GM21526 (cell line): ENCODE measurements at regions not wholly inside any gene's neighbourhood (a gene's known extent, or its start where the extent isn't known, plus 50 kb on each side); places are given as distances from the start of the nearest gene placed in this dataset.
"Not testable (repeated sequence)": the region's sequence is repeated elsewhere in the genome, so short reads cannot be mapped to it uniquely, and the experiment has no call there.

Experiments used
- ATAC-seq: cut with Tn5 transposase; IDR thresholded peaks from one replicate; pipeline ENCODE4 v1.9.1; 2021; ENCODE audit warnings: moderate library complexity; ENCODE audit not compliant: unreplicated experiment, low FRiP score

DNA sequence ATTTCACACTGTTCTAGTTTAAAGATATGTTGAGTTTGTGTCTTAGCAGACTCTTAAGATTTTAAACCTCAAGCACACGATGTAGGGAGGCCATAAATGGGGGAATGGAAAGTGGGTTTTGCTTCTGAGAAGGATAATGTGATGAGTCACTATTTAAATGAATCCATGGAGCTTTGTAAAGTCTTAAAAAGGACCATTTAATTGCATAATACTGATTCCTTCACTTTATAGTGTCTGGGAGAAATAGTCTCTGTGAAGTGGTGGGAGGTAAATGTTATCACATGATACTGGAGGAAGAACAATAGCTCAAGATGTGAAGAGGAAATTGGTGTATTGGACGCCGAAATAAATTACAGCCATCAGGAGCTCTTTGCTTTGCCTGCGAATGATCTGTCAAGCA, 84.0 kb upstream of the MYO3A start:
- no peak for ATAC-seq

- no peak for ATAC-seq
Measured at GRCh38 chr10:25851548-25851947, 82.5 kb upstream of the MYO3A start.

- ATAC-seq = no peak
Measured at GRCh38 chr10:25852364-25852941, 81.6 kb upstream of the MYO3A start.

GRCh38 chr10:25858076-25858475, 76.0 kb upstream of the MYO3A start:
- no peak for ATAC-seq

DNA sequence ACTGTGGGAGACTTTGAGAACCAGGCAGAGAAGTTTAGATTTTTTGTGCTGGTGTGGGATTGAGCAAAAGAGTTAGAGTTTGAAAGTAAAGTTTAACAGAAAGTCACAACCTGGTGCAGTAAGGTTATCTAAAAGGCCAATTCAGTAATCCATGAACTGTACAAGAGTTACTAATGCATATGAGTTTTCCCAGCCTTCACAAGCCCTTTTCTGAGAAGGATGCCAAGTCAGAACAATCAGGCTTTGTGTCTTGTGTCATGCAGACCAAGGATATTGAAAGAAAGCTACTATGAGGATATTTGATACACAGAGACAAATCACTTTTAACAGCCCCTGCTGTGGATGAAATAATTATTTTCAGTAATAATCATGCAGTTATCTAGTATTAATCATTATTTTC, 68.8 kb upstream of the MYO3A start:
- no peak for ATAC-seq

- ATAC-seq = no peak
Measured at GRCh38 chr10:25867321-25867720, 66.7 kb upstream of the MYO3A start.

DNA sequence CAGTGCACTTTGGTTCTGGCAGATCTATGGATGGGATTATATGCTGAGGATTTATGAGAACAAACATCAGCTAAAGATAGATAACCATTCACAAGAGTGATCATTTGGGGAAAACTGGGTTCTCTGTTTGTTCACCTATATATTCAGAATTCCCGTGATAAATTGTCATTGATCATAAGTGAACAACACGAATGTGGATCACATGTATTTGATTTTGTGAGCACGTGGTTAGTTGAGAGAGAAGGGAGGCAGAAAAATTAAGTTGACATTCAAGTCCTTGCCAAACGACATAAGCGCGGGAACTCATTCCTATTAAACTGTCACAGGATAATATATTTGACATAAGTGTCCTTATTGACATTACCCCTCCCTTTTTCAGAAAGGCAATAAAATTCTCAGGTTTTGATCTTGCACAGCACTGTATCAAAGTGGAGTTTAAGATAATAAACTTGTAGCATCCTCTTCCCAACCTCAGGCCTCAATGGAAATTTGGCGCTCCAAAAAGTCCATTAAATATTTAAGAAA, 64.9 kb upstream of the MYO3A start:
- ATAC-seq = no peak

- ATAC-seq = no peak
Measured at GRCh38 chr10:25869609-25870008, 64.4 kb upstream of the MYO3A start.

GRCh38 chr10:25874402-25874801, 59.6 kb upstream of the MYO3A start:
- not testable (repeated sequence) for ATAC-seq

DNA sequence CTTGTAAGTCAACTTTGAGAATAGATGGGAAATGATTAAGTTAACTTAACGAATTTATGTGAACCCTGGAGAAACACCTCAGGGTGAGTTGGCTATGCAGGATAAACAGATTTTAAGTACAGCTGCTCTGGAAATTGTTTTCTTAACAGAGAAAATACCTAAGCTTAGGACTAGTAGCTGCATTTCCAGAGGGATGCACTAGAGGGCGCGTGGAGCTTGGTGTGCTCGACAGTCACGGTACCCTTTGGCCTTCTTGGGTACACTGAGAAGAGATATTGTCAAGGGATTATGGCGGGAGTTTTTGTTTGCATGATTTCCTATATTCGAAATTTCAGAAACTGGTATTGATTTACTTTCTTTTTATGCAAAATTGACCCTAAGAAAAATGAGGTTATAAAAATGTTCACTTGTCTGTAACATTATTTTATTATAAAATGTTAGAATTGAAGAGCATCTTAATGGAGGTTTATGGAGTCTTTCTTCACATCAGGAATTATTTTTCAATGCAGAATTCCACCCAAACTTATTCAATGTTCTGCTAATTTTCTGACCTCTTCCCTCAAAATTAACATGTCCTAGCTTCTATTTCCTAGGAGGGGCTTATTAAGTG, 58.4 kb upstream of the MYO3A start:
- ATAC-seq = peak; percentile 98

- no peak for ATAC-seq
Measured at GRCh38 chr10:25877296-25877695, 56.7 kb upstream of the MYO3A start.
